ENCODE measurements at regions not wholly inside any gene's neighbourhood (a gene's known extent, or its start where the extent isn't known, plus 50 kb on each side); places are given as distances from the start of the nearest gene placed in this dataset.

GRCh38 chr2:139380051-139380450, 599.9 kb upstream of the NXPH2 start:
- TF ChIP-seq HNF4A (conservative IDR thresholded peaks at IDR 0.05): no peak
- no peak for TF ChIP-seq CTCF (IDR thresholded peaks at IDR 0.05; ENCODE audit: low read depth, low read length, missing input control)
- no peak for TF ChIP-seq GABPA (IDR thresholded peaks at IDR 0.05 in 1 of 2, conservative IDR thresholded peaks at IDR 0.05 in 1 of 2)
- no peak for TF ChIP-seq EGR1 (IDR thresholded peaks at IDR 0.05; ENCODE audit: low read depth in 2 of 2)
- no peak for TF ChIP-seq RAD21 (IDR thresholded peaks at IDR 0.05)
- TF ChIP-seq SP1 (IDR thresholded peaks at IDR 0.05): no peak
- TF ChIP-seq TAF1 (conservative IDR thresholded peaks at IDR 0.05): no peak
- TF ChIP-seq YY1 (IDR thresholded peaks at IDR 0.05): no peak
- TF ChIP-seq ATF3 (IDR thresholded peaks at IDR 0.05): no peak
- TF ChIP-seq MAX (IDR thresholded peaks at IDR 0.05): no peak

All from liver (tissue), 3 donors.